A673 (cell line): ENCODE measurements at regions not wholly inside any gene's neighbourhood (a gene's known extent, or its start where the extent isn't known, plus 50 kb on each side); places are given as distances from the start of the nearest gene placed in this dataset.

Experiments
- EZH2 ChIP-seq: fragments of 200-600 bp; sonication (generic); IDR thresholded peaks from 2 replicates; pipeline ENCODE4 v1.6.1; 2017; ENCODE audit warnings: borderline replicate concordance, low read depth, mild to moderate bottlenecking, mixed read lengths, antibody characterized with exemption, low read length; ENCODE audit not compliant: poor library complexity, severe bottlenecking
- TF ChIP-seq, protein P1 (sequence below): fragments of 300-800, 200-600 bp; sonication (generic); conservative IDR thresholded peaks from 2 replicates; pipeline ENCODE4 v1.5.1; 2017; ENCODE audit warnings: low read depth, mild to moderate bottlenecking, antibody characterized with exemption, low read length, moderate library complexity, mixed read lengths

- TF ChIP-seq, protein P1, sequence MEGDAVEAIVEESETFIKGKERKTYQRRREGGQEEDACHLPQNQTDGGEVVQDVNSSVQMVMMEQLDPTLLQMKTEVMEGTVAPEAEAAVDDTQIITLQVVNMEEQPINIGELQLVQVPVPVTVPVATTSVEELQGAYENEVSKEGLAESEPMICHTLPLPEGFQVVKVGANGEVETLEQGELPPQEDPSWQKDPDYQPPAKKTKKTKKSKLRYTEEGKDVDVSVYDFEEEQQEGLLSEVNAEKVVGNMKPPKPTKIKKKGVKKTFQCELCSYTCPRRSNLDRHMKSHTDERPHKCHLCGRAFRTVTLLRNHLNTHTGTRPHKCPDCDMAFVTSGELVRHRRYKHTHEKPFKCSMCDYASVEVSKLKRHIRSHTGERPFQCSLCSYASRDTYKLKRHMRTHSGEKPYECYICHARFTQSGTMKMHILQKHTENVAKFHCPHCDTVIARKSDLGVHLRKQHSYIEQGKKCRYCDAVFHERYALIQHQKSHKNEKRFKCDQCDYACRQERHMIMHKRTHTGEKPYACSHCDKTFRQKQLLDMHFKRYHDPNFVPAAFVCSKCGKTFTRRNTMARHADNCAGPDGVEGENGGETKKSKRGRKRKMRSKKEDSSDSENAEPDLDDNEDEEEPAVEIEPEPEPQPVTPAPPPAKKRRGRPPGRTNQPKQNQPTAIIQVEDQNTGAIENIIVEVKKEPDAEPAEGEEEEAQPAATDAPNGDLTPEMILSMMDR, result no peak
- TF ChIP-seq EZH2, result no peak
Measured at GRCh38 chrX:67347145-67347544, 196.7 kb upstream of the AR start.
